HG03159 (cell line): ENCODE measurements at regions not wholly inside any gene's neighbourhood (a gene's known extent, or its start where the extent isn't known, plus 50 kb on each side); places are given as distances from the start of the nearest gene placed in this dataset.
"Not testable (repeated sequence)": the region's sequence is repeated elsewhere in the genome, so short reads cannot be mapped to it uniquely, and the experiment has no call there.

ENCODE experiments used
- ATAC-seq: cut with Tn5 transposase; IDR thresholded peaks from one replicate; pipeline ENCODE4 v1.9.1; 2021; ENCODE audit warnings: mild to moderate bottlenecking, moderate library complexity; ENCODE audit not compliant: unreplicated experiment

- no peak for ATAC-seq
Observed at GRCh38 chr10:65176994-65177393, 1655.8 kb downstream of the REEP3 start.

- no peak for ATAC-seq
Observed at GRCh38 chr10:65183236-65183635, 1662.0 kb downstream of the REEP3 start.

- not testable (repeated sequence) for ATAC-seq
Observed at GRCh38 chr10:65186668-65187067, 1665.5 kb downstream of the REEP3 start.

- no peak for ATAC-seq
Observed at GRCh38 chr10:65194126-65194525, 1672.9 kb downstream of the REEP3 start.

GRCh38 chr10:65194555-65194954 lies 1673.4 kb downstream of the REEP3 start:
- no peak for ATAC-seq

- ATAC-seq = no peak
Observed at GRCh38 chr10:65196111-65196510, 1674.9 kb downstream of the REEP3 start.

GRCh38 chr10:65197935-65198334 lies 1676.7 kb downstream of the REEP3 start:
- no peak for ATAC-seq

- no peak for ATAC-seq
Observed at GRCh38 chr10:65201491-65201890, 1680.3 kb downstream of the REEP3 start.

GRCh38 chr10:65204999-65205398 lies 1683.8 kb downstream of the REEP3 start:
- ATAC-seq = no peak

GRCh38 chr10:65213170-65213569 lies 1692.0 kb downstream of the REEP3 start:
- no peak for ATAC-seq

- ATAC-seq = no peak
Observed at GRCh38 chr10:65219444-65219843, 1698.2 kb downstream of the REEP3 start.

GRCh38 chr10:65231148-65231547 lies 1694.7 kb upstream of the LRRTM3 start:
- no peak for ATAC-seq

GRCh38 chr10:65234261-65234660 lies 1691.6 kb upstream of the LRRTM3 start:
- ATAC-seq = no peak

- no peak for ATAC-seq
Observed at GRCh38 chr10:65235266-65235665, 1690.6 kb upstream of the LRRTM3 start.

- no peak for ATAC-seq
Observed at GRCh38 chr10:65235846-65236245, 1690.0 kb upstream of the LRRTM3 start.

GRCh38 chr10:65265451-65265954 lies 1660.3 kb upstream of the LRRTM3 start:
- no peak for ATAC-seq

GRCh38 chr10:65269551-65269950 lies 1656.3 kb upstream of the LRRTM3 start:
- ATAC-seq = not testable (repeated sequence)

- no peak for ATAC-seq
Observed at GRCh38 chr10:65270969-65271368, 1654.9 kb upstream of the LRRTM3 start.

- ATAC-seq = no peak
Observed at GRCh38 chr10:65273115-65273514, 1652.7 kb upstream of the LRRTM3 start.

GRCh38 chr10:65275296-65275695 lies 1650.5 kb upstream of the LRRTM3 start:
- no peak for ATAC-seq

GRCh38 chr10:65284495-65285041 lies 1641.3 kb upstream of the LRRTM3 start:
- no peak for ATAC-seq

GRCh38 chr10:65285726-65286125 lies 1640.1 kb upstream of the LRRTM3 start:
- not testable (repeated sequence) for ATAC-seq

- no peak for ATAC-seq
Observed at GRCh38 chr10:65291286-65291685, 1634.5 kb upstream of the LRRTM3 start.
